Gastrocnemius medialis (tissue), 4 donors: ENCODE measurements at regions not wholly inside any gene's neighbourhood (a gene's known extent, or its start where the extent isn't known, plus 50 kb on each side); places are given as distances from the start of the nearest gene placed in this dataset.

Source experiments
- POLR2A ChIP-seq, 2 donors: fragments of 450-650 bp; IDR thresholded peaks; one replicate each; pipeline ENCODE4 v1.6.1; 2017; ENCODE audit warnings: antibody characterized with exemption in 2 of 2, mild to moderate bottlenecking in 2 of 2, moderate library complexity in 2 of 2
- TF ChIP-seq, protein P1 (sequence below), 5 experiments: fragments of 450-650 bp in 3 of 5; fragments of 200-600 bp in 2 of 5; sonication (generic) in 2 of 5; IDR thresholded peaks in 4 of 5; conservative IDR thresholded peaks in 1 of 5; 1 replicate in 4 of 5; 2 replicates in 1 of 5; pipeline ENCODE4 v1.5.1; 2016 to 2019; ENCODE audit warnings: antibody characterized with exemption in 5 of 5, mild to moderate bottlenecking in 3 of 5, moderate library complexity in 3 of 5

DNA sequence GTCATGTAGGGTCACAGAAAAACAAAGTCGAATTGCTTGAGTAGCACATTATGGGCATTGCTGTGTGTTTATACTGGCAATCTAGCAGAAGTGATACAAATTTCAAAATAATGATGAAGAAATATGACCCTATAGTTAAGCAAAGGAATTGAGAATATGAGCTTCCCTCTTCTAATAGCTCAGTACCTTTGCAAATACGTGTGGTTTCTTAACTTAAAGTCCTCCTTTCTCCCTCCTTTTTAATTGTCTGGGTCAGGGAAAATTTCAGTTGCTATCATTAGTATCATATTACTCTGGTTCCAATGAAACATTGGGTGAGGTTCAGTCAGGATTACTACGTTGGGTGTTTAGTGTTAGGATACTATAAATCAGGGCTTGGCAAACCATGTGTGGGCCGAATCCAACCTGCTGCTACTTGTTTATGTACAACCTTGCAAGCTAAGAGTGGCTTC, 166.8 kb upstream of the CARMIL1 start:
- TF ChIP-seq, protein P1, sequence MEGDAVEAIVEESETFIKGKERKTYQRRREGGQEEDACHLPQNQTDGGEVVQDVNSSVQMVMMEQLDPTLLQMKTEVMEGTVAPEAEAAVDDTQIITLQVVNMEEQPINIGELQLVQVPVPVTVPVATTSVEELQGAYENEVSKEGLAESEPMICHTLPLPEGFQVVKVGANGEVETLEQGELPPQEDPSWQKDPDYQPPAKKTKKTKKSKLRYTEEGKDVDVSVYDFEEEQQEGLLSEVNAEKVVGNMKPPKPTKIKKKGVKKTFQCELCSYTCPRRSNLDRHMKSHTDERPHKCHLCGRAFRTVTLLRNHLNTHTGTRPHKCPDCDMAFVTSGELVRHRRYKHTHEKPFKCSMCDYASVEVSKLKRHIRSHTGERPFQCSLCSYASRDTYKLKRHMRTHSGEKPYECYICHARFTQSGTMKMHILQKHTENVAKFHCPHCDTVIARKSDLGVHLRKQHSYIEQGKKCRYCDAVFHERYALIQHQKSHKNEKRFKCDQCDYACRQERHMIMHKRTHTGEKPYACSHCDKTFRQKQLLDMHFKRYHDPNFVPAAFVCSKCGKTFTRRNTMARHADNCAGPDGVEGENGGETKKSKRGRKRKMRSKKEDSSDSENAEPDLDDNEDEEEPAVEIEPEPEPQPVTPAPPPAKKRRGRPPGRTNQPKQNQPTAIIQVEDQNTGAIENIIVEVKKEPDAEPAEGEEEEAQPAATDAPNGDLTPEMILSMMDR (IDR thresholded peaks at IDR 0.05 in 4 of 5, conservative IDR thresholded peaks at IDR 0.05 in 1 of 5): no peak
- no peak for TF ChIP-seq POLR2A (IDR thresholded peaks at IDR 0.05)
